ENCODE measurements at regions not wholly inside any gene's neighbourhood (a gene's known extent, or its start where the extent isn't known, plus 50 kb on each side); places are given as distances from the start of the nearest gene placed in this dataset.

GRCh38 chr20:19003366-19004336 is 190.1 kb downstream of the SCP2D1 start:
- Mint-ChIP-seq H3K27ac (no peak overlapping the region), H3K4me1 (no peaks in the 10 kb centered on the region), H3K36me3 (ENCODE audit: low read depth) (no peaks in the 10 kb centered on the region), H3K9me3 (no peaks in the 10 kb centered on the region), H3K27me3 (peaks cover 3% of the 10 kb centered on the region), H3K4me3 (no peak overlapping the region)
- POLR2A ChIA-PET, result no interaction called here
- DNase-seq (no peak), ATAC-seq (ENCODE audit: low read depth) (no peak)
- no peak for TF ChIP-seq CTCF (IDR thresholded peaks at IDR 0.05)
- intact Hi-C loops (cut with micrococcal nuclease), result no loop called here
- CTCF ChIA-PET, result no interaction called here

- CTCF ChIA-PET, result no interaction called here
- ATAC-seq (ENCODE audit: low read depth) (no peak), DNase-seq (no peak)
- Mint-ChIP-seq H3K27me3 (peaks cover 3% of the 10 kb centered on the region), H3K9me3 (no peaks in the 10 kb centered on the region), H3K4me1 (no peaks in the 10 kb centered on the region), H3K36me3 (ENCODE audit: low read depth) (no peaks in the 10 kb centered on the region), H3K4me3 (no peak overlapping the region), H3K27ac (no peak overlapping the region)
- intact Hi-C loops (cut with micrococcal nuclease), result no loop called here
- no peak for TF ChIP-seq CTCF (IDR thresholded peaks at IDR 0.05)
- POLR2A ChIA-PET, result no interaction called here
Observed at GRCh38 chr20:19004975-19005374, 191.4 kb downstream of the SCP2D1 start.

- no peak for ATAC-seq (ENCODE audit: low read depth)
- no peak for DNase-seq
- intact Hi-C loops (cut with micrococcal nuclease), result no loop called here
- H3K27ac Mint-ChIP-seq, result no peak overlapping the region
- TF ChIP-seq CTCF (IDR thresholded peaks at IDR 0.05), result no peak
- ChIA-PET CTCF (no interaction called here), POLR2A (no interaction called here)
- H3K27me3 Mint-ChIP-seq, result peaks cover 3% of the 10 kb centered on the region
- H3K4me3 Mint-ChIP-seq, result no peak overlapping the region
- no peaks in the 10 kb centered on the region for H3K36me3 Mint-ChIP-seq (ENCODE audit: low read depth)
- no peaks in the 10 kb centered on the region for H3K4me1 Mint-ChIP-seq
- H3K9me3 Mint-ChIP-seq, result no peaks in the 10 kb centered on the region
Observed at GRCh38 chr20:19008497-19008896, 194.9 kb downstream of the SCP2D1 start.

- ATAC-seq (ENCODE audit: low read depth), result no peak
- TF ChIP-seq CTCF (IDR thresholded peaks at IDR 0.05), result no peak
- H3K27ac Mint-ChIP-seq, result no peak overlapping the region
- CTCF ChIA-PET, result no interaction called here
- POLR2A ChIA-PET, result no interaction called here
- H3K4me3 Mint-ChIP-seq, result no peak overlapping the region
- DNase-seq, result no peak
- no peaks in the 10 kb centered on the region for H3K36me3 Mint-ChIP-seq (ENCODE audit: low read depth)
- H3K4me1 Mint-ChIP-seq, result no peaks in the 10 kb centered on the region
- intact Hi-C loops (cut with micrococcal nuclease), result no loop called here
- peaks cover 3% of the 10 kb centered on the region for H3K27me3 Mint-ChIP-seq
- H3K9me3 Mint-ChIP-seq, result no peaks in the 10 kb centered on the region
Observed at GRCh38 chr20:19009081-19009688, 195.6 kb downstream of the SCP2D1 start.

GRCh38 chr20:19012676-19013075 is 199.1 kb downstream of the SCP2D1 start:
- no peak for DNase-seq
- no peak for ATAC-seq (ENCODE audit: low read depth)
- CTCF ChIA-PET, result no interaction called here

More at GRCh38 chr20:19012676-19013075, 199.1 kb downstream of the SCP2D1 start:
- H3K4me1 Mint-ChIP-seq, result no peaks in the 10 kb centered on the region
- no peak overlapping the region for H3K27ac Mint-ChIP-seq
- H3K9me3 Mint-ChIP-seq, result no peaks in the 10 kb centered on the region
- intact Hi-C loops (cut with micrococcal nuclease), result no loop called here
- H3K27me3 Mint-ChIP-seq, result no peaks in the 10 kb centered on the region
- H3K36me3 Mint-ChIP-seq (ENCODE audit: low read depth), result no peaks in the 10 kb centered on the region
- POLR2A ChIA-PET, result no interaction called here
- H3K4me3 Mint-ChIP-seq, result no peak overlapping the region
- TF ChIP-seq CTCF (IDR thresholded peaks at IDR 0.05), result no peak
